ENCODE measurements at regions not wholly inside any gene's neighbourhood (a gene's known extent, or its start where the extent isn't known, plus 50 kb on each side); places are given as distances from the start of the nearest gene placed in this dataset.
"Not testable (repeated sequence)": the region's sequence is repeated elsewhere in the genome, so short reads cannot be mapped to it uniquely, and the experiment has no call there.

- no peak for DNase-seq (ENCODE audit: low read depth)
- no peak for TF ChIP-seq CTCF (conservative IDR thresholded peaks at IDR 0.05; ENCODE audit: low read depth, low read length)
- H3K4me3 ChIP-seq (ENCODE audit: low read depth, low read length) = no peak overlapping the region
Observed at GRCh38 chr2:113341191-113341869, 62.6 kb upstream of the PAX8 start.

GRCh38 chr2:113337809-113338208 is 59.1 kb upstream of the PAX8 start:
- no peak for DNase-seq (ENCODE audit: low read depth)
- no peak overlapping the region for H3K4me3 ChIP-seq (ENCODE audit: low read depth, low read length)
- no peak for TF ChIP-seq CTCF (conservative IDR thresholded peaks at IDR 0.05; ENCODE audit: low read depth, low read length)

GRCh38 chr2:113336040-113336439 is 57.3 kb upstream of the PAX8 start:
- H3K4me3 ChIP-seq (ENCODE audit: low read depth, low read length); DNase-seq (ENCODE audit: low read depth): not testable (repeated sequence)

GRCh38 chr2:113334147-113334546 is 55.4 kb upstream of the PAX8 start:
- no peak for DNase-seq (ENCODE audit: low read depth)
- TF ChIP-seq CTCF (conservative IDR thresholded peaks at IDR 0.05; ENCODE audit: low read depth, low read length) = no peak
- no peak overlapping the region for H3K4me3 ChIP-seq (ENCODE audit: low read depth, low read length)

GRCh38 chr2:113333735-113334134 is 55.0 kb upstream of the PAX8 start:
- not testable (repeated sequence) for H3K4me3 ChIP-seq (ENCODE audit: low read depth, low read length); DNase-seq (ENCODE audit: low read depth)

- H3K4me3 ChIP-seq (ENCODE audit: low read depth, low read length); DNase-seq (ENCODE audit: low read depth): not testable (repeated sequence)
Observed at GRCh38 chr2:113330060-113330767, 51.5 kb upstream of the PAX8 start.

GRCh38 chr2:113328973-113329372 is 50.3 kb upstream of the PAX8 start:
- not testable (repeated sequence) for H3K4me3 ChIP-seq (ENCODE audit: low read depth, low read length); DNase-seq (ENCODE audit: low read depth)

GRCh38 chr2:113328572-113328971 is 49.9 kb upstream of the PAX8 start:
- not testable (repeated sequence) for DNase-seq (ENCODE audit: low read depth); H3K4me3 ChIP-seq (ENCODE audit: low read depth, low read length)

All from epithelial cell of proximal tubule (primary cell).